WTC11 (cell line): ENCODE measurements at regions not wholly inside any gene's neighbourhood (a gene's known extent, or its start where the extent isn't known, plus 50 kb on each side); places are given as distances from the start of the nearest gene placed in this dataset.

Experiments
- CREM ChIP-seq: sonication (generic); formaldehyde crosslinking; IDR thresholded peaks from 2 replicates; pipeline ENCODE4 v1.8.1; 2022; ENCODE audit warnings: mild to moderate bottlenecking, missing genetic modification reagents, moderate library complexity
- TEAD1 ChIP-seq: sonication (generic); formaldehyde crosslinking; IDR thresholded peaks from 2 replicates; pipeline ENCODE4 v1.8.0; 2022; ENCODE audit warnings: mild to moderate bottlenecking, missing genetic modification reagents
- ZNF121 ChIP-seq: sonication (generic); formaldehyde crosslinking; IDR thresholded peaks from 2 replicates; pipeline ENCODE4 v1.8.0; 2023; ENCODE audit warnings: missing genetic modification reagents
- ZNF532 ChIP-seq: fragments of 250-450 bp; sonication (Bioruptor Pico); IDR thresholded peaks from 2 replicates; pipeline ENCODE4 v1.9.0; 2021; ENCODE audit warnings: mild to moderate bottlenecking, borderline replicate concordance
- TF ChIP-seq, protein P1 (sequence below): sonication (generic); formaldehyde crosslinking; IDR thresholded peaks from 2 replicates; pipeline ENCODE4 v1.8.1; 2023; ENCODE audit warnings: mild to moderate bottlenecking, missing genetic modification reagents, borderline replicate concordance
- TF ChIP-seq, protein P2 (sequence below): fragments of 200-600 bp; IDR thresholded peaks from 2 replicates; pipeline ENCODE4 v1.8.0; 2022; ENCODE audit warnings: antibody characterized with exemption

DNA sequence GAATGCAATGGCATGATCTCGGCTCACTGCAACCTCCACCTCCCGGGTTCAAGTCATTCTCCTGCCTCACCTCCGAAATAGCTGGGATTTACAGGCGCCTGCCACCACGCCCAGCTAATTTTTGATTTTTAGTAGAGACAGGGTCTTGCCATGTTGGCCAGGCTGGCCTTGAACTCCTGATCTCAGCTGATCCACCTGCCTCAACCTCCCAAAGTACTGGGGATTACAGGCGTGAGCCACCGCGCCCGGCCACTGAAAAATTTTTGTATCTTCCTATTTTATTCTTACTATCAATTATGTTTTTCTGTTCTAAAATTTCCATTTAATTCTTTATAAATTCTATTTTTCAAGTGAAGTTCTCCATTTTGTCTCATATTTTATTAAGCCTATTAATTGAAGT is 730.4 kb downstream of the EDEM1 start:
- TF ChIP-seq CREM (no peak), ZNF532 (CRISPR knock-in tag) (no peak), TEAD1 (CRISPR knock-in tag) (no peak), ZNF121 (CRISPR knock-in tag) (no peak)
- TF ChIP-seq, protein P1, sequence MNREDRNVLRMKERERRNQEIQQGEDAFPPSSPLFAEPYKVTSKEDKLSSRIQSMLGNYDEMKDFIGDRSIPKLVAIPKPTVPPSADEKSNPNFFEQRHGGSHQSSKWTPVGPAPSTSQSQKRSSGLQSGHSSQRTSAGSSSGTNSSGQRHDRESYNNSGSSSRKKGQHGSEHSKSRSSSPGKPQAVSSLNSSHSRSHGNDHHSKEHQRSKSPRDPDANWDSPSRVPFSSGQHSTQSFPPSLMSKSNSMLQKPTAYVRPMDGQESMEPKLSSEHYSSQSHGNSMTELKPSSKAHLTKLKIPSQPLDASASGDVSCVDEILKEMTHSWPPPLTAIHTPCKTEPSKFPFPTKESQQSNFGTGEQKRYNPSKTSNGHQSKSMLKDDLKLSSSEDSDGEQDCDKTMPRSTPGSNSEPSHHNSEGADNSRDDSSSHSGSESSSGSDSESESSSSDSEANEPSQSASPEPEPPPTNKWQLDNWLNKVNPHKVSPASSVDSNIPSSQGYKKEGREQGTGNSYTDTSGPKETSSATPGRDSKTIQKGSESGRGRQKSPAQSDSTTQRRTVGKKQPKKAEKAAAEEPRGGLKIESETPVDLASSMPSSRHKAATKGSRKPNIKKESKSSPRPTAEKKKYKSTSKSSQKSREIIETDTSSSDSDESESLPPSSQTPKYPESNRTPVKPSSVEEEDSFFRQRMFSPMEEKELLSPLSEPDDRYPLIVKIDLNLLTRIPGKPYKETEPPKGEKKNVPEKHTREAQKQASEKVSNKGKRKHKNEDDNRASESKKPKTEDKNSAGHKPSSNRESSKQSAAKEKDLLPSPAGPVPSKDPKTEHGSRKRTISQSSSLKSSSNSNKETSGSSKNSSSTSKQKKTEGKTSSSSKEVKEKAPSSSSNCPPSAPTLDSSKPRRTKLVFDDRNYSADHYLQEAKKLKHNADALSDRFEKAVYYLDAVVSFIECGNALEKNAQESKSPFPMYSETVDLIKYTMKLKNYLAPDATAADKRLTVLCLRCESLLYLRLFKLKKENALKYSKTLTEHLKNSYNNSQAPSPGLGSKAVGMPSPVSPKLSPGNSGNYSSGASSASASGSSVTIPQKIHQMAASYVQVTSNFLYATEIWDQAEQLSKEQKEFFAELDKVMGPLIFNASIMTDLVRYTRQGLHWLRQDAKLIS, result no peak
- TF ChIP-seq, protein P2, sequence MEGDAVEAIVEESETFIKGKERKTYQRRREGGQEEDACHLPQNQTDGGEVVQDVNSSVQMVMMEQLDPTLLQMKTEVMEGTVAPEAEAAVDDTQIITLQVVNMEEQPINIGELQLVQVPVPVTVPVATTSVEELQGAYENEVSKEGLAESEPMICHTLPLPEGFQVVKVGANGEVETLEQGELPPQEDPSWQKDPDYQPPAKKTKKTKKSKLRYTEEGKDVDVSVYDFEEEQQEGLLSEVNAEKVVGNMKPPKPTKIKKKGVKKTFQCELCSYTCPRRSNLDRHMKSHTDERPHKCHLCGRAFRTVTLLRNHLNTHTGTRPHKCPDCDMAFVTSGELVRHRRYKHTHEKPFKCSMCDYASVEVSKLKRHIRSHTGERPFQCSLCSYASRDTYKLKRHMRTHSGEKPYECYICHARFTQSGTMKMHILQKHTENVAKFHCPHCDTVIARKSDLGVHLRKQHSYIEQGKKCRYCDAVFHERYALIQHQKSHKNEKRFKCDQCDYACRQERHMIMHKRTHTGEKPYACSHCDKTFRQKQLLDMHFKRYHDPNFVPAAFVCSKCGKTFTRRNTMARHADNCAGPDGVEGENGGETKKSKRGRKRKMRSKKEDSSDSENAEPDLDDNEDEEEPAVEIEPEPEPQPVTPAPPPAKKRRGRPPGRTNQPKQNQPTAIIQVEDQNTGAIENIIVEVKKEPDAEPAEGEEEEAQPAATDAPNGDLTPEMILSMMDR, result no peak
